ENCODE measurements at regions not wholly inside any gene's neighbourhood (a gene's known extent, or its start where the extent isn't known, plus 50 kb on each side); places are given as distances from the start of the nearest gene placed in this dataset.

DNA sequence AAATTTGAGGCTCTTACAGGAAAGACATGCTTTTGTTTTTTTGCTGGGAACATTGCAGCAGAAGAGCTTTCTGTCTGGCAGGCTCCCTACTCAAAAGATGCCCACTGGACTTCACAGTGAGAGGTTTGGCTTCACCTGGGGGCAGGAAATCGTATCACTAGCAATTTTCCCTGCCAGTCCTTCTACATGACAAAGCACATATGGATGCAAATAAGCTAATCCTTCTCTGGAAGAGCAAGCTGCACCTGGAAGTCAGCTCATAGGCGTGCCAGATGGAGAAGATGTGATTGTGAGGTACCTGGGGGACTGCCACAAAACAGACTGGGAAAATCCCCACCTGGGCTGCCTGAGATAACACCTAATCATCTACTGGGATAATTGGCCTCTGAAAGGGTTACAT lies 195.0 kb upstream of the CPHXL start:
- in situ Hi-C loops (cut with HindIII; ENCODE audit: low pct_unique_long_range_greater_than_20kb, low sequenced_read_pairs): no loop called here
- no TSS peak for BruUV-seq (replicated peaks)

GRCh38 chr16:75922250-75922649 lies 196.0 kb upstream of the CPHXL start:
- no peaks in the 10 kb centered on the region for H3K9me3 ChIP-seq (ENCODE audit: control insufficient read depth, insufficient read depth, low read depth, low read length)
- DNase-seq (ENCODE audit: low read depth, low spot score) (no peak), ATAC-seq (no peak)
- no peaks in the 10 kb centered on the region for H3K27me3 ChIP-seq (ENCODE audit: control insufficient read depth, insufficient read depth, low read length)
- POLR2A ChIA-PET: no interaction called here
- intact Hi-C loops (cut with micrococcal nuclease; ENCODE audit: unreplicated experiment): no loop called here
- TF ChIP-seq, protein P1, sequence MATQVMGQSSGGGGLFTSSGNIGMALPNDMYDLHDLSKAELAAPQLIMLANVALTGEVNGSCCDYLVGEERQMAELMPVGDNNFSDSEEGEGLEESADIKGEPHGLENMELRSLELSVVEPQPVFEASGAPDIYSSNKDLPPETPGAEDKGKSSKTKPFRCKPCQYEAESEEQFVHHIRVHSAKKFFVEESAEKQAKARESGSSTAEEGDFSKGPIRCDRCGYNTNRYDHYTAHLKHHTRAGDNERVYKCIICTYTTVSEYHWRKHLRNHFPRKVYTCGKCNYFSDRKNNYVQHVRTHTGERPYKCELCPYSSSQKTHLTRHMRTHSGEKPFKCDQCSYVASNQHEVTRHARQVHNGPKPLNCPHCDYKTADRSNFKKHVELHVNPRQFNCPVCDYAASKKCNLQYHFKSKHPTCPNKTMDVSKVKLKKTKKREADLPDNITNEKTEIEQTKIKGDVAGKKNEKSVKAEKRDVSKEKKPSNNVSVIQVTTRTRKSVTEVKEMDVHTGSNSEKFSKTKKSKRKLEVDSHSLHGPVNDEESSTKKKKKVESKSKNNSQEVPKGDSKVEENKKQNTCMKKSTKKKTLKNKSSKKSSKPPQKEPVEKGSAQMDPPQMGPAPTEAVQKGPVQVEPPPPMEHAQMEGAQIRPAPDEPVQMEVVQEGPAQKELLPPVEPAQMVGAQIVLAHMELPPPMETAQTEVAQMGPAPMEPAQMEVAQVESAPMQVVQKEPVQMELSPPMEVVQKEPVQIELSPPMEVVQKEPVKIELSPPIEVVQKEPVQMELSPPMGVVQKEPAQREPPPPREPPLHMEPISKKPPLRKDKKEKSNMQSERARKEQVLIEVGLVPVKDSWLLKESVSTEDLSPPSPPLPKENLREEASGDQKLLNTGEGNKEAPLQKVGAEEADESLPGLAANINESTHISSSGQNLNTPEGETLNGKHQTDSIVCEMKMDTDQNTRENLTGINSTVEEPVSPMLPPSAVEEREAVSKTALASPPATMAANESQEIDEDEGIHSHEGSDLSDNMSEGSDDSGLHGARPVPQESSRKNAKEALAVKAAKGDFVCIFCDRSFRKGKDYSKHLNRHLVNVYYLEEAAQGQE (IDR thresholded peaks at IDR 0.05; ENCODE audit: insufficient read depth in 1 of 2, low read depth in 2 of 2, low read length in 1 of 2): no peak
- TF ChIP-seq TCF7L2 (IDR thresholded peaks at IDR 0.05; ENCODE audit: low read depth, low read length) (no peak), POLR2AphosphoS5 (IDR thresholded peaks at IDR 0.05; ENCODE audit: low read depth, low read length) (no peak), SIN3A (IDR thresholded peaks at IDR 0.05; ENCODE audit: borderline replicate concordance, insufficient read depth, low read depth, low read length) (no peak)
- TF ChIP-seq, protein P2, sequence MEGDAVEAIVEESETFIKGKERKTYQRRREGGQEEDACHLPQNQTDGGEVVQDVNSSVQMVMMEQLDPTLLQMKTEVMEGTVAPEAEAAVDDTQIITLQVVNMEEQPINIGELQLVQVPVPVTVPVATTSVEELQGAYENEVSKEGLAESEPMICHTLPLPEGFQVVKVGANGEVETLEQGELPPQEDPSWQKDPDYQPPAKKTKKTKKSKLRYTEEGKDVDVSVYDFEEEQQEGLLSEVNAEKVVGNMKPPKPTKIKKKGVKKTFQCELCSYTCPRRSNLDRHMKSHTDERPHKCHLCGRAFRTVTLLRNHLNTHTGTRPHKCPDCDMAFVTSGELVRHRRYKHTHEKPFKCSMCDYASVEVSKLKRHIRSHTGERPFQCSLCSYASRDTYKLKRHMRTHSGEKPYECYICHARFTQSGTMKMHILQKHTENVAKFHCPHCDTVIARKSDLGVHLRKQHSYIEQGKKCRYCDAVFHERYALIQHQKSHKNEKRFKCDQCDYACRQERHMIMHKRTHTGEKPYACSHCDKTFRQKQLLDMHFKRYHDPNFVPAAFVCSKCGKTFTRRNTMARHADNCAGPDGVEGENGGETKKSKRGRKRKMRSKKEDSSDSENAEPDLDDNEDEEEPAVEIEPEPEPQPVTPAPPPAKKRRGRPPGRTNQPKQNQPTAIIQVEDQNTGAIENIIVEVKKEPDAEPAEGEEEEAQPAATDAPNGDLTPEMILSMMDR (IDR thresholded peaks at IDR 0.05): no peak
- H3K4me1 ChIP-seq (ENCODE audit: control insufficient read depth, insufficient read depth, low read length): no peaks in the 10 kb centered on the region
- CTCF ChIA-PET: no interaction called here
- in situ Hi-C loops (cut with HindIII; ENCODE audit: low pct_unique_long_range_greater_than_20kb, low sequenced_read_pairs): no loop called here
- H3K36me3 ChIP-seq (ENCODE audit: control insufficient read depth, insufficient read depth, low read length): no peaks in the 10 kb centered on the region
- no peak overlapping the region for H3K27ac ChIP-seq (ENCODE audit: low read length)
- H3K4me3 ChIP-seq (ENCODE audit: low read depth in 2 of 2, low read length in 2 of 2): no peak overlapping the region
- no TSS peak for BruUV-seq (replicated peaks)

More for the DNA sequence above, 195.0 kb upstream of the CPHXL start:
- H3K4me3 ChIP-seq (ENCODE audit: low read depth in 2 of 2, low read length in 2 of 2): no peak overlapping the region
- intact Hi-C loops (cut with micrococcal nuclease; ENCODE audit: unreplicated experiment): no loop called here
- ChIA-PET POLR2A (no interaction called here), CTCF (no interaction called here)
- DNase-seq (ENCODE audit: low read depth, low spot score) (no peak), ATAC-seq (no peak)
- TF ChIP-seq, protein P2 (IDR thresholded peaks at IDR 0.05): no peak
- no peak for TF ChIP-seq SIN3A (IDR thresholded peaks at IDR 0.05; ENCODE audit: borderline replicate concordance, insufficient read depth, low read depth, low read length)
- TF ChIP-seq, protein P1 (IDR thresholded peaks at IDR 0.05; ENCODE audit: insufficient read depth in 1 of 2, low read depth in 2 of 2, low read length in 1 of 2): no peak
- no peak for TF ChIP-seq POLR2AphosphoS5 (IDR thresholded peaks at IDR 0.05; ENCODE audit: low read depth, low read length)
- TF ChIP-seq TCF7L2 (IDR thresholded peaks at IDR 0.05; ENCODE audit: low read depth, low read length): no peak
- H3K36me3 ChIP-seq (ENCODE audit: control insufficient read depth, insufficient read depth, low read length): no peaks in the 10 kb centered on the region
- no peaks in the 10 kb centered on the region for H3K9me3 ChIP-seq (ENCODE audit: control insufficient read depth, insufficient read depth, low read depth, low read length)
- H3K4me1 ChIP-seq (ENCODE audit: control insufficient read depth, insufficient read depth, low read length): no peaks in the 10 kb centered on the region
- H3K27me3 ChIP-seq (ENCODE audit: control insufficient read depth, insufficient read depth, low read length): no peaks in the 10 kb centered on the region
- H3K27ac ChIP-seq (ENCODE audit: low read length): no peak overlapping the region
